ENCODE measurements at regions not wholly inside any gene's neighbourhood (a gene's known extent, or its start where the extent isn't known, plus 50 kb on each side); places are given as distances from the start of the nearest gene placed in this dataset.
A peak's percentile ranks its signal among the peaks of the same experiment; 100 is the strongest.
"Not testable (repeated sequence)": the region's sequence is repeated elsewhere in the genome, so short reads cannot be mapped to it uniquely, and the experiment has no call there.

DNA sequence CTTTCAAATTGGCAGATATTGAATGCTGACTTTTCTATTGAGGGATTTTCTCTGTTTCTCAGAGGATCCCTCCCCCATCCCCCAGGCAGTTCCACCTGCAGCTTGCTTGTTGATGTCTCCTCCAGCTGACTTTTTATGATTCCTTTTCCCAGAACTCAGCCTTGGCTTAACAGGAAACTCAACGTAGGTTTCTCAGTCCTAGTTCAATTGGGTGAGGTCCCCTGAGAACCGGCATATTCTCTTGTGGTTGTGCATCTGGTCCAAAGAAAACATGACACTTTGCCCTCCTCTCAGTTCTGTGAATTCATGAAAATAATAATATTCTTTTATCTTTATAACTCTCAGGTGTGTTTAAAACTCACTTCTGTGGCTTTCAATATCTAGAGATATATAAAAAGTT lies 1222.1 kb downstream of the OTOL1 start:
- no peak overlapping the region for H3K4me3 Mint-ChIP-seq (ENCODE audit: unreplicated experiment)
- H3K9me3 Mint-ChIP-seq (ENCODE audit: unreplicated experiment) = no peaks in the 10 kb centered on the region
- no peak for DNase-seq (ENCODE audit: low spot score)
- H3K27me3 Mint-ChIP-seq (ENCODE audit: unreplicated experiment) = no peaks in the 10 kb centered on the region
- peaks cover 5% of the 10 kb centered on the region for H3K4me1 Mint-ChIP-seq (ENCODE audit: unreplicated experiment)
- TF ChIP-seq, protein P1, sequence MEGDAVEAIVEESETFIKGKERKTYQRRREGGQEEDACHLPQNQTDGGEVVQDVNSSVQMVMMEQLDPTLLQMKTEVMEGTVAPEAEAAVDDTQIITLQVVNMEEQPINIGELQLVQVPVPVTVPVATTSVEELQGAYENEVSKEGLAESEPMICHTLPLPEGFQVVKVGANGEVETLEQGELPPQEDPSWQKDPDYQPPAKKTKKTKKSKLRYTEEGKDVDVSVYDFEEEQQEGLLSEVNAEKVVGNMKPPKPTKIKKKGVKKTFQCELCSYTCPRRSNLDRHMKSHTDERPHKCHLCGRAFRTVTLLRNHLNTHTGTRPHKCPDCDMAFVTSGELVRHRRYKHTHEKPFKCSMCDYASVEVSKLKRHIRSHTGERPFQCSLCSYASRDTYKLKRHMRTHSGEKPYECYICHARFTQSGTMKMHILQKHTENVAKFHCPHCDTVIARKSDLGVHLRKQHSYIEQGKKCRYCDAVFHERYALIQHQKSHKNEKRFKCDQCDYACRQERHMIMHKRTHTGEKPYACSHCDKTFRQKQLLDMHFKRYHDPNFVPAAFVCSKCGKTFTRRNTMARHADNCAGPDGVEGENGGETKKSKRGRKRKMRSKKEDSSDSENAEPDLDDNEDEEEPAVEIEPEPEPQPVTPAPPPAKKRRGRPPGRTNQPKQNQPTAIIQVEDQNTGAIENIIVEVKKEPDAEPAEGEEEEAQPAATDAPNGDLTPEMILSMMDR (IDR thresholded peaks at IDR 0.05; ENCODE audit: unreplicated experiment) = no peak
- no peak overlapping the region for H3K27ac Mint-ChIP-seq (ENCODE audit: unreplicated experiment)
- peaks cover under 1% of the 10 kb centered on the region for H3K36me3 Mint-ChIP-seq (ENCODE audit: low read depth, unreplicated experiment)

GRCh38 chr3:162719684-162720341 lies 1223.2 kb downstream of the OTOL1 start:
- TF ChIP-seq, protein P1 (IDR thresholded peaks at IDR 0.05; ENCODE audit: unreplicated experiment) = no peak
- Mint-ChIP-seq H3K27ac (ENCODE audit: unreplicated experiment) (no peak overlapping the region), H3K27me3 (ENCODE audit: unreplicated experiment) (no peaks in the 10 kb centered on the region)

DNA sequence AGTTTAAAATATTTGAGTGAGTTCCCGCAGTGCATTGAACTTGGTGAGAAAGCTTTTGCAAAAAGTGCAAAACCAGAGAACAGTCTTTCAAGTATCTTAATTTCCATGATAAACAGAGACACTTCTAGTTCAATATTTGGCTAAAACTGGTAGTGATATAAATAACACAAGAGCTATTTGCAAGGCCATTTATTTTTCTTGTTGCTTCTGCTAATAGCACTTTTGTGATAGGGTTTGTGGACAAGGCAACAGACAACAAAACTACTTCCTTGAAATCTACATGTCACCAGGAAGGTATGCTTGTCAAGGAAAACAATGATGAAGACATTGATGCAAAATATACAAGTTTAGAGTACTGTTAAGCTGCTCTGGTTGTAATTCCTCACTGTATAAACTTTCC lies 1225.1 kb downstream of the OTOL1 start:
- H3K4me3 Mint-ChIP-seq (ENCODE audit: unreplicated experiment) = no peak overlapping the region
- H3K4me1 Mint-ChIP-seq (ENCODE audit: unreplicated experiment) = peaks cover 5% of the 10 kb centered on the region
- H3K9me3 Mint-ChIP-seq (ENCODE audit: unreplicated experiment) = no peaks in the 10 kb centered on the region
- no peaks in the 10 kb centered on the region for H3K36me3 Mint-ChIP-seq (ENCODE audit: low read depth, unreplicated experiment)
- TF ChIP-seq, protein P1 (IDR thresholded peaks at IDR 0.05; ENCODE audit: unreplicated experiment) = no peak
- H3K27me3 Mint-ChIP-seq (ENCODE audit: unreplicated experiment) = peaks cover 1% of the 10 kb centered on the region
- peak overlapping the region; percentile 33 for H3K27ac Mint-ChIP-seq (ENCODE audit: unreplicated experiment)
- DNase-seq (ENCODE audit: low spot score) = no peak

More at GRCh38 chr3:162719684-162720341, 1223.2 kb downstream of the OTOL1 start:
- H3K4me1 Mint-ChIP-seq (ENCODE audit: unreplicated experiment) = peaks cover 5% of the 10 kb centered on the region
- no peaks in the 10 kb centered on the region for H3K36me3 Mint-ChIP-seq (ENCODE audit: low read depth, unreplicated experiment)
- DNase-seq (ENCODE audit: low spot score) = no peak
- H3K4me3 Mint-ChIP-seq (ENCODE audit: unreplicated experiment) = no peak overlapping the region
- H3K9me3 Mint-ChIP-seq (ENCODE audit: unreplicated experiment) = no peaks in the 10 kb centered on the region

DNA sequence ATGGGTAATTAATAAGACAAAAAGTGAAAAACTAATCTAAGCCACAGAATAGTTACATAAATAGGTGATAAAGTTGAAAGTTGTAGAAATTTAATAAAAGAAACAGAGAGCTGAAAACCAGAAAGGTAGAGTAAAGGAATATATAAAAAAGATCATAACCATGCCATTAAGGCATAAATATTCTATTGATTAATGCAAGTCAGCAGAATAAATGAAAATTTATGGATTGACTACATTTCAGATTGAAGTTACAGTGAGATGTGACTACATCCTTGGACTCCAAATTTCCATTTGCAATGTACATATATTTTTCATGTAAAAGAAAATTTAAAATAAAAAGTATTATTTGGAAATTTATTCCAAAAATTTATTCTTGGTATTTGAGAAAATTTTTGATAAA lies 1225.7 kb downstream of the OTOL1 start:
- Mint-ChIP-seq H3K27ac (ENCODE audit: unreplicated experiment) (no peak overlapping the region), H3K4me1 (ENCODE audit: unreplicated experiment) (peaks cover 5% of the 10 kb centered on the region), H3K27me3 (ENCODE audit: unreplicated experiment) (peaks cover 1% of the 10 kb centered on the region), H3K36me3 (ENCODE audit: low read depth, unreplicated experiment) (no peaks in the 10 kb centered on the region), H3K4me3 (ENCODE audit: unreplicated experiment) (no peak overlapping the region), H3K9me3 (ENCODE audit: unreplicated experiment) (no peaks in the 10 kb centered on the region)
- no peak for DNase-seq (ENCODE audit: low spot score)
- TF ChIP-seq, protein P1 (IDR thresholded peaks at IDR 0.05; ENCODE audit: unreplicated experiment) = no peak

DNA sequence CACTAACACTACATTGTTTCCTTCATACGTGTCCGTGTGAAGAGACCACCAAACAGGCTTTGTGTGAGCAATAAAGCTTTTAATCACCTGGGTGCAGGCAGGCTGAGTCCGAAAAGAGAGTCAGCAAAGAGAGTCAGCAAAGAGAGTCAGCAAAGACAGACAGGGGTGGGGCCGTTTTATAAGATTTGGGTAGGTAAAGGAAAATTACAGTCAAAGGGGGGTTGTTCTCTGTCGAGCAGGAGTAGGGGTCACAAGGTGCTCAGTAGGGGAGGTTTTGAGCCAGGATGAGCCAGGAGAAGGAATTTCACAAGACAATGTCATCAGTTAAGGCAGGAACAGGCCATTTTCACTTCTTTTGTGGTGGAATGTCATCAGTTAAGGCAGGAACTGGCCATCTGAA lies 1226.2 kb downstream of the OTOL1 start:
- H3K9me3 Mint-ChIP-seq (ENCODE audit: unreplicated experiment); H3K36me3 Mint-ChIP-seq (ENCODE audit: low read depth, unreplicated experiment); H3K4me1 Mint-ChIP-seq (ENCODE audit: unreplicated experiment); H3K4me3 Mint-ChIP-seq (ENCODE audit: unreplicated experiment); H3K27ac Mint-ChIP-seq (ENCODE audit: unreplicated experiment); H3K27me3 Mint-ChIP-seq (ENCODE audit: unreplicated experiment); DNase-seq (ENCODE audit: low spot score): not testable (repeated sequence)
